Kidney capillary endothelial cell (primary cell): ENCODE measurements at regions not wholly inside any gene's neighbourhood (a gene's known extent, or its start where the extent isn't known, plus 50 kb on each side); places are given as distances from the start of the nearest gene placed in this dataset.
"Not testable (repeated sequence)": the region's sequence is repeated elsewhere in the genome, so short reads cannot be mapped to it uniquely, and the experiment has no call there.

Experiments
- DNase-seq: peaks from one replicate; pipeline ENCODE4 v3.0.0-alpha.2; 2018; ENCODE audit warnings: low spot score

DNA sequence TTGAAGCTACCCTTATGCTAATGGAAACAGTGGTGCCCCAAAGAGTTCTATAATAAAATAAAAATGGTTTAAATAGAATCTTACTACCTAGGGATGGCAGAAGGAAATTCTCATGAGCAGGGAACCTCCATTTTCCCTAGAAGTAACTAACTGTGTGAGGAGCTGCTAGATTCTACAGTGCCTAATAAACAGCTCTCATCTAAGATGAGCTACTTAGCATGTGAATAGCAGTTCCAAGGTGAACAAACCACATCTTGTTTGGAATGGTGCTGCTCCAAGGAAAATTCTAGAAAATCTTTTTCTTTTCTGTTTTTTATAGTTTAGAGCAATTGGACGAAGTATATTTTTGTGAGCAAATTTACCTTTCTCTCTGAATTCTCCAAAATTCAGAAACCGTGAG lies 1015.3 kb upstream of the NOVA1 start:
- DNase-seq, result no peak

DNA sequence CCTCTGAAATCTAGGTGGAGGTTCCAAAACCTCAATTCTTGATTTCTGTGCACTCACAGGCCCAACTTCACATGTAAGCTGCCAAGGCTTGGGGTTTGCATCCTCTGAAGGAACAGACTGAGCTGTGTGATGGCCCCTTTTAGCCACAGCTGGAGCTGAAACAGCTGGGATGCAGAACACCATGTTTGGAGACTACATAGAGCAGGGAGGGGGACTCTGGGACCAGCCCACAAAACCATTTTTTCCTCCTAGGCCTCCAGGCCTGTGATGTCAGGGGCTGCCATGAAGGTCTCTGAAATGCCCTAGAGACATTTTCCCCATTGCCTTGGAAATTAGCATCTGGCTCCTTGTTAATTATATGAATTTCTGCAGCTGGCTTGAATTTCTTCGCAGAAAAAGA lies 1025.9 kb upstream of the NOVA1 start:
- DNase-seq, result no peak

DNA sequence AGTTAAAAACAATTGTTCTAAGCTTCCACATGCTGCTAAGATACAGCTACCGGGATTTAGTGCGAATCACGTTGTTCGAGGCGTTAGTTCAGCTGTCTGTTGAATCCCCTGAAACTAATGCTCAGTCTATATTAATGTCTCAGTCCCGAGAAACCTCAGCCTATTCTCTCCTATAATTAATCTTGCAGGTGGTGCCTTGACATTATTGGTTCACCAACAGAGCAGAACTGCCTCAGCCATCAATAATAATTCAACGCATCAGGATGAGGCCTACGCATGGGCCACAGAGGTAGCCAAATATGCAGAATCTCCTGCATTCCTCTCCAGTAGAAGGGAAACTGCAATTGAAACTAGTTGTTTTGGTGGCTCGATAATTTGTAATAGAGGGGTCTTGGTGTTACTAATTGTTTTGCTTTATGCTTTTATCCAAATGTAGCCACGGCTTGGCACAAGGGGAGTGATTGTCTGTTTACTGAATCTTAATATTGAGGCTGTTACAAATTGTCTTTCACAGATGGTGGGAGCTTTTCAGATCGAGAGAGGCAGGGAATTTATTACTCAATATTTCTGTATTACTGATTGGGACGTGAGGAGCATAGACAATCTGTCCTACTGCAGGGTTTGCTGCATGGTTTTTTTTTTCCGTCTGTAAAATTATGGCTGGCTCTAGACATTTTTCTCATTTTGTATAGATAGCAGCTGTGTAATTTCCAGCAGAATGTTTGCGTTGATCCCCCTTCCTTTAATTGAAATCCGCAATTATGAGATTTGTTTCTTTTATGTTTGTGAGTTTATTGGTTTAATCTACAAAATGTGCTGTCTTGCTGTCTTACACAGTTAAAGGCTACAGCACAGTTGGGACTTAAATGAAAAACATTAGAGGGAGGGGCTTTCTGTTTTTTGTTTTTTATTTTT lies 1036.5 kb upstream of the NOVA1 start:
- no peak for DNase-seq

DNA sequence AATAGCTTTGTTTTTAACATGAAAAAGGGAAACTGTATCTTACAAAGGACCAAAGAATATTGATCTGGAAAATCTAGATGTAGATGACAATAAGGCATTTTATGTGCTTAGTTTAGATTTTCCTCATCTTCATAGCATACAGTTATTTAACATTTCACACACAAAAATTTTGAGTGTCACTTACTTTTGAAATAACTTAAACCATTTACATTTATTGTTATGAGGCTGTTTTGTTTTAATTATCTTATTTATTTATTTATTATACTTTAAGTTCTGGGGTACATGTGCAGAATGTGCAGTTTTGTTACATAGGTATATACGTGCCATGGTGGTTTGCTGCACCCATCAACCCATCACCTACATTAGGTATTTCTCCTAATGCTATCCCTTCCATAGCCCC lies 1042.9 kb upstream of the NOVA1 start:
- DNase-seq, result not testable (repeated sequence)

DNA sequence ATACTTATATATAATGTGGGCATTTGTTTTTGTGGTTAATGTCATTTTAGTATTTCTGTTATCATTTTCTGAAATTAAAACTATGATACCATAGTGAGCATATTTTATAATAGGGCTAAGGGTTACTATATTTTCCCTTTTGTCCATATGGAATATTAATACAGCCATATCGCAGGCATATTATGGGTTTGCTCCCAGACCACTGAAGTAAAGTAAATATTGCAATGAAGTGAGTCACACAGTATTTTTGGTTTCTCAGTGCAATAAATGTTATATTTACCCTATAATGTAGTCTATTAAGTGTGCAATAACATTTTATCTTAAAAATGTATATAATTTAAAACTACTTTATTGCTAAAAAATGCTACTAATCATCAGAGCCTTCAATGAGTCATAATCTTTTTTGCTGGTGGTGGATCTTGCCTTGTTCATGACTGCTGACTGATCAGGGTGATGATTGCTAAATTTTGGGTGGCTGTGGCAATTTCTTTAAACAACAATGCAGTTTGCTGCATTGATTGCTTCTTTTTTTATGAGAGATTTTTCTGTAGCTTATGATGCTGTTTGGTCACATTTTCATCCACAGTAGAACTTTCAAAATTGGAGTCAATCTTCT lies 1044.5 kb upstream of the NOVA1 start:
- no peak for DNase-seq

DNA sequence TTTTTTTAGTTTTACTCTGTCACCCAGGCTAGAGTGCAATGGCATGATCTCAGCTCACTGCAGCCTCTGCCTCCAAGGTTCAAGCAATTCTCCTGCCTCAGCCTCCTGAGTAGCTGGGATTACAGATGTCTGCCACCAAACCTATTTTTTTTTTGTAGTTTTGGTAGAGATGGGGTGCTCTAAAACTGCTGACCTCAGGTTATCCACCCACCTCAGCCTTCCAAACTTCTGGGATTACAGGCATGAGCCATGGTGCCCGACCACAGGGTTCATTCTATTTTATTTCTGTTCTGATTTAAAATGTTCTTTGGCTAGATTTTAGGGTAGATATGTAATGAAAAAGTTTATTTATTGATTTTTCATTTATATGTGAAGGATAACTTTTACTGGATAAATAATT lies 1062.8 kb upstream of the NOVA1 start:
- DNase-seq, result no peak

DNA sequence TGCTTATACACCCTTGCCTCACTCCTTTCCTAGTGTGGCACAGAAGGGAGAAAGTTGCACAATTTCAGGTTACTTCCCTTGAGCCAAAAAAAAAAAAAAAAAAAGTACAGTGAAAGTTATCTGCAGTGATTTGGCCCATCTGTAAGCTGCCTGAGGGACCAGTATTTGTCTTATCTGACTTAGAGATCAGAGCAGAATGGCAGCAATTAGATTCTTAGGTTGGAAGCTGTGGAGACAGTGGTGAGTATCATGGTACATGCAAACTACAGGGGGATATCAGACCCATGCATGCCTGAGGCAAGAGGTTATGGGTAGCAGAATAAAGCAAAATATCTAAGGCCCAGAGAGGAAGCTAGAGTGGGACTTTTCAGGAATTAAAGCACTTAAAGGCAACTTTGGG lies 1070.7 kb upstream of the NOVA1 start:
- DNase-seq, result no peak

DNA sequence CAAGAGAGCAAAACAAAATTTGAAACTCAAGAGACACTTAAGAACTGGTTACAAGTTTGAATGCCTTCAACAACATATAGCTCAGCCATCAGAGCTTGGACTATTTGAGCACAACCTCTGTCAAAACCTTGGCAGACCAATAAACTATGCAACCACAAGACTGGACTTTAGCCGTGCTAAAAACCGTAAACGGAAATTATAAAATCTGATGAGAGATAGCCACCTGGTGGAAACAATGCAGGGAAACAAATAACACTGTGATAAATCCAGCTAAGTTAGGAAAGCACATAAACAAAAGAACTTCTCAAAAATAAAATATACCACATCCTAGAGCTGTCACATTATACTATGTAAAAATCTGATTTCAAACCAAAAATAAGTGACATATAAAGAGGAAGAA lies 1074.2 kb upstream of the NOVA1 start:
- DNase-seq, result no peak

DNA sequence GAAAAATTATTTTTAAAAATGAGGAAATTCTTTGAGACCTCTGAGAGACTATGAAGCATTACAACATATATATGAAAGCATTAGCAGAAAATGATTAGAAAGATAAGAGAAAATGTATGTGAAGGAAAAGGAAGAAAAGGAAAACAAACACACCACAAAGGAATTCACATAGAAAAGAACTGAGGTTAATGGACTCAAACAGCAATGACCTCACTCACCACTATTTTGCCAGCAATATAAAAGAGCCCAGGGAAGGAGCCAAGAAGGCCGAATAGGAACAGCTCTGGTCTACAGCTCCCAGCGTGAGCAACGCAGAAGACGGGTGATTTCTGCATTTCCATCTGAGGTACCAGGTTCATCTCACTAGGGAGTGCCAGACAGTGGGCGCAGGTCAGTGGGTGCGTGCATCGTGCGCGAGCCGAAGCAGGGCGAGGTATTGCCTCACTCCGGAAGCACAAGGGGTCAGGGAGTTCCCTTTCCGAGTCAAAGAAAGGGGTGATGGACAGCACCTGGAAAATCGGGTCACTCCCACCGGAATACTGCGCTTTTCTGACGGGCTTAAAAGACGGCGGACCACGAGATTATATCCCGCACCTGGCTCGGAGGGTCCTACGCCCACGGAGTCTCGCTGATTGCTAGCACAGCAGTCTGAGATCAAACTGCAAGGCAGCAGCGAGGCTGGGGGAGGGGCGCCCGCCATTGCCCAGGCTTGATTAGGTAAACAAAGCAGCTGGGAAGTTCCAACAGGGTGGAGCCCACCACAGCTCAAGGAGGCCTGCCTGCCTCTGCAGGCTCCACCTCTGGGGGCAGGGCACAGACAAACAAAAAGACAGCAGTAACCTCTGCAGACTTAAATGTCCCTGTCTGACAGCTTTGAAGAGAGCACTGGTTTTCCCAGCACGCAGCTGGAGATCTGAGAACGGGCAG lies 1075.2 kb upstream of the NOVA1 start:
- not testable (repeated sequence) for DNase-seq

DNA sequence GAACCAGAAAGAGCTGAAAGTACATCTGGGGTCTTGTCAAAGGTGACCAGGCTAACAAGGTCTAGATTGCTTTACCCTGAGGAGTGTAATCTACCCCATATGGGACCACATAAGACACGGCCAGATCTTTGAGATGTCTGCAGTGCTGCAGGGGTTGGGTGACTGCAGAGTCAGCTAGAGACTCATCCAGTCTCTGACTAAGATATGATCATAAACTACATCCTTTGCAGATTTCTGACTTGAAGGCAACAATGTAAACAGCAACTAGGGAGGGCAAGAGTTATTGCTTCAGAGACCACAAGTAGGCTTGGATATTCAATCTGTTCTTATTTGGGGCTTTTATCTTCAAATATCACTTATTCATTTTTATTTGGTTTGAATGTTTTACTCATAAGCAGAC lies 1080.5 kb upstream of the FOXG1 start:
- no peak for DNase-seq

DNA sequence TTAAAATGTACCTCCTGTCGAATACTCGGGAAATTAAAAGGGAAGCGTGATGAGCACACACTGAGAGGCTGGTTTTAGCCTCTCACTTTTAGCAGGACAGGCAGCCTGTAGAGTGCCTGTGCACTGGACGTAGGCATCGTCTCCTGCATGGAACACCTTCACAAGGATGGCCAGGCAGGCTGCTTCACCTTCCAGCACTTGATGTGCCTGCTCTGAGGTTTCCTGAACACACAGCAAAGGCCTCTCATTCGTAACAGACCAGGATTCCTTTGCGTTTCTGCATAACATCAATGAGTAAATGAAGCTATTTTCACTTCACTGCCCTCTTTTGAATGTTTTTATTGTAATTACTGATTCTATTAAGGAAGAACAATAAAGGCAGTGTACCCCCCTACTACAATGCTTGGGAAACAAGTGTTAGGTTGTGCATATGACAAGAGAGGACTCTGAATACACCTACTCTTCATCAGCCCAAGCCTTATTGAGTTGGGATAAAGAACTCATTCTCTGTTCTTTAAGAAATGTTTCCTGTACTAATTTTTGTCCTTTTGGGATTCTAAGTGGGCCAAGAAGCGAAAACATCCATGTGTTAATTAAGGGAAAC lies 1077.6 kb upstream of the FOXG1 start:
- no peak for DNase-seq

DNA sequence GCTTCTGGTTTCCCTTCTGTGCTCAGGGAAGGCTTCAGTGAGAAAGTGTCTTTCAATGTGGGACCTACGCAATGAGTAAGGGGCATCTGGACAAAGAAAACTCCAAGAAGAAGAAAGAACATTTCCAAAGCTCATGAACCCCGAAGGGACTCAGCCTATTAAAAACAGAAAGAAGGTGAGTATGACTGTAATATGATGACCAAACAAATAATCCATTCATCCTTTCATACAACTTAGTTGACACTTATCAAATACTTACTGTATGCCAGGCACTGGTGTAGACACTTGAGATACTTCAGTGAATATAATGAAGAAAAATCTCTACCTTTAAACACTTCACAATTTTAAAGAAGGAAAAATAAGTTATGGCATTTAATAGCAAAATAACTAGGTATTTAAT lies 1054.2 kb upstream of the FOXG1 start:
- DNase-seq, result no peak

DNA sequence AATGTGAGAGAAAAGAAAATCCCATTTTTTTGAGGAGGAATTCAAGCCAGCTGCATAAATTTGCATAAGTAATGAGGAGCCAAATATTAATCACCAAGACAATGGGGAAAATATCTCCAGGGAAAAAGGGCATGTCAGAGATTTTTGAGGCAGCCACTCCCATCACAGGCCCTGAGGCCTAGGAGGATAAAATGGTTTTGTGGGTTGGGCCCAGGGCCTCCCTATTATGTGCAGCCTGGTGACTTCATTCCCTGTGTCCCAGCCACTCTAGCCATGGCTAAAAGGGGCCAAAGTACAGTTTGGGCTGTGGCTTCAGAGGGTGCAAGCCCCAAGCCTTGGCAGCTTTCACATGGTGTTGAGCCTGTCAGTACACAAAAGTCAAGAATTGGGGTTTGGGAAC lies 1051.0 kb upstream of the FOXG1 start:
- DNase-seq, result no peak

DNA sequence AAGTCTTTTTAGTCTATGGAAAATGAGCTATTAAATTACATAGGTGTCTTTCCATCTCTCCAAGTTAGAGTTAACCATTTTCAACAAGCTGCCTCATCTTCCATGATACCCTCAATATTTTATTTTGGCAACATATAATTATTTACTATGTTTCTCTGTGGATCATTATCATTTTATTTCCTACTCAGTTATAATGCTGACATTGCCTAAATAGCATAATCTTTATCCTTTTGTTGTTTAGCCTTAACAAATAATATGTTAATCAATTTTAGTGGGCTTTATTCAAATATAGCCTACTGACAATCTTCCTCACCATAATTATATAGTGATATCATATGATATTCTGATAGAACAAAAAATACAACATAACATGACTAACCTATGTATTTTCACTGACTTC lies 1044.8 kb upstream of the FOXG1 start:
- no peak for DNase-seq

DNA sequence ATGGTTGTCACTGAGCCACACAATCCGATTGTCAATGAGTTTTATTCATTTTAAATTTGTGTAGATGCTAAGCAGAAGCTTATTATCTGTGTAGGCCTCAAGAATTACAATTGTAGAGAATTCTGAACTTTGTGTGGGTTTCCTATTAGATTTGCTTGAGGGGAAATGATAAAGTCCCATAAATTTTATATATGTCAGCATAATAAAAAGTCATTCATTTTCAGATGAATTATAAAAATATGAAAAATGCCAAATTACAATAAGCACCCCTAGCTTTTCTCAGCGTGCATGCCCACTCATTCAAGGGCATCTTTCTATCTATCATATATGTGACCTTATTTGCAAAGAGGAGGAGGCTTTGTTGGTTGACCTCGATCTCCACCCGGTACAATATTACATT lies 1041.1 kb upstream of the FOXG1 start:
- no peak for DNase-seq

DNA sequence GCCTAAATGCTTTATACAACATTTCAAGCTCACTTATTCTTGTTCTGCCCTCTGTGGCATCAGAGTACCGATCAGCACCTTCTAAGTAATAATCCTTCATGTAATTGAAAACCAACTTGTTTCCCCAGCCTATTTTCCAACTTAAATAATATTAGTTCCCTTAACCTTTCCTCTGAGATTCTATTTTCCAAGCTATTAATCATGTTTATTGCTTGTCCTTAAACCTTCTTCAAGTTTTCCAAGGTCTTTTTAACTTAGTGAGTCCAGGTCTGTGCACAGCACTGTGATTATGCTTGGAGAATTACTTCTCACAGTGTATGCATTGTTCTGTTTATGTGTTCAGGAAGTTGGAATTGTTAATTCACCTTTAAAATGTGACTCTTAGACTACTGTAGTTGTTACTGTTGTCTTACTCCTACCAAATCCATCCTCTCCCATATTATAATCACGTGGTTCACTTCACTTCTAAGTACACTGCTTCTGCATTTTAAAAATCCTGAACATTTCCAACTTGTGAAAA lies 1039.3 kb upstream of the FOXG1 start:
- DNase-seq, result no peak

DNA sequence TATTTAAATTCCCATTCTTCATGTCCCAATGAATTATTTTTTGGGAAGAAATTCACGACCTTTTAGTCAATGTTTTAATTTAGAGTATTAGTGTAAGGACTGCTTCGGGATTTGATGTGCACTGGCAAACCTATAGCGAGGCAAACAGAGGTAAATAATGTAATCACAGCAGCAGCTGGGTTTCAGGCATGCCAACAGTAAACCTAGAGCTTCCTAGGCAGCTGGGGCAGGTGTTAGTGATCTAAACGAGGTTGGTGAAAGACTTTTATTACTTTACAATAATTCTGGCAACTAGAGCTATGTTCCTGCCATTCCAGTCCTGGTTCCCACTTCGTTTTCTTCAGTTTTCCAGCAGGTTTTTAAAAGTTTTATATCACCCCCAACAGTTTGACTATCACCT lies 1036.4 kb upstream of the FOXG1 start:
- DNase-seq, result no peak

DNA sequence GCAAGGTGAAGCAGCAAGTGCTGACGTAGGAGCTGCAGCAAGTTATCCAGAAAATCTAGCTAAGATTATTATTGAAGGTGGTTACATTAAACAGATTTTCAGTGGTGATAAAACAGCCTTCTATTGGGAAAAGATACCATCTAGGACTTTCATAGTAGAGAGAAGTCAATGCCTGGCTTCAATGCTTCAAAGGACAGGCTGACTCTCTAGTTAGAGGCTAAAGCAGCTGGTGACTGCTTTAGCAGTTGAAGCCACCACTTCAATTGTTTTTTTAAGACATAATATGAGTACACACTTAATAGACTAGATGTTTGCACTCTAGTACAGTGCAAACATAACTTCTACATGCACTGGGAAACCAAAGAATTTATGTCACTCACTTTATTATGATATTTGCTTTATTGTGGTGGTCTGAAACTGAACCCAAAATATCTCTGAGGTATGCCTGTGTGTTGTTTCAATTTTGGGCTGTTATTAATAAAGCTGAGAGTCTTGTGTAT lies 1026.9 kb upstream of the FOXG1 start:
- DNase-seq, result no peak

DNA sequence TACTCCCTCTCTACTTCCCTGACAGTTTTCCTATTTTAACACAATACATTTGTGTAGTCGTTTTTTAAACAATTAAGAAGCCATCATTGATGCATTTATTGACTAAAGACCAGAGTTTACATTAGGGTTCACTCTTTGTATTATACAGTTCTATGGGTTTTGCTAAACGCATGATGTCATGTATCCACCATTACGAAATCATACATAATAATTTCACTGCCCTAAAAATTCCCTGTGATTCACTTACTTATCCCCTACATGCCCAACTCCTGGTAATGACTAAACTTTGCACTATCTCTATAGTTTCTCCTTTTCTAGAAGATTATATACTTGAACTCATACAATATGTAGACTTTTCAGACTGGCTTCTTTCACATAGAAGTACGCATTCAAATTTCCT lies 1016.5 kb upstream of the FOXG1 start:
- no peak for DNase-seq

DNA sequence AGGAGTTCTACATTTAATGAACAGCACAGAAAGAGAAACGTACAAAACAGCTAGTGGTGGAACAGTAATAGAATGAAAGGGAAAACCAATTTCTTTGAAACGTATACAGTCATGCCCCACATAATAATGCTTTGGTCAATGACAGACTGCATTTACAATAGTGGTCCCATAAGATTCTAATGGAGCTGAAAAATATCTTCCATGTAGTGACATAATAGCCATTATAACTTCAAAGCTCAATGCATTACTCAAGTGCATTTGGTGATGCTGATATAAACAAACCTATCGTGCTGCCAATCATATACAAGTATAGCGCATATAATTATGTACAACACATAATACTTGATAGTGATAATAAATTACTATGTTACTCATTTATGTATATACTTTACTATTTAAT lies 1008.9 kb upstream of the FOXG1 start:
- not testable (repeated sequence) for DNase-seq

DNA sequence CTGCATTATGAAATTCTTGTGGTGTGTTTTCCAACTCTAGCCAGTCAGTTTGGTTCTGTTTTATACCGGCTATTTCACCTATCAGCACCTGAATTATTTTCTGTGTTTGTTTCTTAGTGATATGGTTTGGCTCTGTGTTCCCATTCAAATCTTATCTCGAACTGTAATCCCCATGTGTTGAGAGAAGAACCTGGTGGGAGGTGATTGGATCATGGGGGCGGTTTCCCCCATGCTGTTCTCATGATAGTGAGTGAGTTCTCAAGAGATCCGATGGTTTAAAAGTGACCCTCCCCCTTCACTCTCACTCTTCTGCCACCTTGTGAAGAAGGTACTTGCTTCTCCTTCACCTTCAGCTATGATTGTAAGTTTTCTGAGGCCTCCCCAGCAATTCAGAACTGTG lies 1006.2 kb upstream of the FOXG1 start:
- not testable (repeated sequence) for DNase-seq
